ENCODE measurements at regions not wholly inside any gene's neighbourhood (a gene's known extent, or its start where the extent isn't known, plus 50 kb on each side); places are given as distances from the start of the nearest gene placed in this dataset.

DNA sequence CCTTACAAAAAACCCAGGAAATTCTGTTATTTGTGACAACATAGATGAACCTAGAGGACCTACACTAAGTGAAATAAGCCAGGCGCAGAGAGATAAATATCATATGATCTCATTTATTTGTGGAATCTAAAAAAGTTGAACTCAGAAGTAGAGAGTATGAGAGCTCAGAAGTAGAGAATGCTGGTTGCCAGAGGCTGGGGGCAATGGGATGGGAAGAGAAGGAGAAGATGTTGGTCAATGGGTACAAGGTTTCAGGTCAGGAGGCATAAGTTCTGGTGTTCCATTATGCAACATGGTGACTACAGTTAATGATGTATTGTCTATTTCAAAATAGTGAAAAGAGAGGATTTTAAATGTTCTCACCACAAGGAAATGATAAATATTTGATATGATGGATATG, 259.1 kb upstream of the POU3F1 start:
- no peak overlapping the region for H3K9ac ChIP-seq (replicated peaks; ENCODE audit: extremely low read depth, insufficient read depth, low read length)
- H2AFZ ChIP-seq (ENCODE audit: low read depth, low read length), result no peak overlapping the region
- no peak for TF ChIP-seq MYC (IDR thresholded peaks at IDR 0.05; ENCODE audit: low read depth, low read length)
- no peak for TF ChIP-seq FOS (IDR thresholded peaks at IDR 0.05; ENCODE audit: borderline replicate concordance, insufficient read depth, low read length)
- no peak for TF ChIP-seq POLR2A (IDR thresholded peaks at IDR 0.05; ENCODE audit: low read depth, low read length)
- TF ChIP-seq EZH2 (IDR thresholded peaks at IDR 0.05; ENCODE audit: borderline replicate concordance, low read depth, low read length, severe bottlenecking), result no peak
- TF ChIP-seq, protein P1, sequence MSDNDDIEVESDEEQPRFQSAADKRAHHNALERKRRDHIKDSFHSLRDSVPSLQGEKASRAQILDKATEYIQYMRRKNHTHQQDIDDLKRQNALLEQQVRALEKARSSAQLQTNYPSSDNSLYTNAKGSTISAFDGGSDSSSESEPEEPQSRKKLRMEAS (IDR thresholded peaks at IDR 0.05; ENCODE audit: insufficient read depth, insufficient read length), result no peak
- TF ChIP-seq, protein P2, sequence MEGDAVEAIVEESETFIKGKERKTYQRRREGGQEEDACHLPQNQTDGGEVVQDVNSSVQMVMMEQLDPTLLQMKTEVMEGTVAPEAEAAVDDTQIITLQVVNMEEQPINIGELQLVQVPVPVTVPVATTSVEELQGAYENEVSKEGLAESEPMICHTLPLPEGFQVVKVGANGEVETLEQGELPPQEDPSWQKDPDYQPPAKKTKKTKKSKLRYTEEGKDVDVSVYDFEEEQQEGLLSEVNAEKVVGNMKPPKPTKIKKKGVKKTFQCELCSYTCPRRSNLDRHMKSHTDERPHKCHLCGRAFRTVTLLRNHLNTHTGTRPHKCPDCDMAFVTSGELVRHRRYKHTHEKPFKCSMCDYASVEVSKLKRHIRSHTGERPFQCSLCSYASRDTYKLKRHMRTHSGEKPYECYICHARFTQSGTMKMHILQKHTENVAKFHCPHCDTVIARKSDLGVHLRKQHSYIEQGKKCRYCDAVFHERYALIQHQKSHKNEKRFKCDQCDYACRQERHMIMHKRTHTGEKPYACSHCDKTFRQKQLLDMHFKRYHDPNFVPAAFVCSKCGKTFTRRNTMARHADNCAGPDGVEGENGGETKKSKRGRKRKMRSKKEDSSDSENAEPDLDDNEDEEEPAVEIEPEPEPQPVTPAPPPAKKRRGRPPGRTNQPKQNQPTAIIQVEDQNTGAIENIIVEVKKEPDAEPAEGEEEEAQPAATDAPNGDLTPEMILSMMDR (IDR thresholded peaks at IDR 0.05; ENCODE audit: extremely low read depth in 1 of 2, insufficient read depth in 1 of 2, low read depth in 1 of 2, low read length in 2 of 2), result no peak
- TF ChIP-seq POLR2AphosphoS5 (IDR thresholded peaks at IDR 0.05; ENCODE audit: insufficient read depth, low read depth, low read length), result no peak
- no peak for TF ChIP-seq JUN (IDR thresholded peaks at IDR 0.05; ENCODE audit: borderline replicate concordance, insufficient read depth, insufficient read length, low read depth)
- no peak for TF ChIP-seq GATA2 (IDR thresholded peaks at IDR 0.05; ENCODE audit: insufficient read depth, insufficient read length, low read depth, low read length)
- intact Hi-C loops (cut with micrococcal nuclease) (no loop called here), dilution Hi-C loops (cut with MboI; ENCODE audit: extremely low pct_ligation_motif_present, low sequenced_read_pairs) (no loop called here)
- peaks cover 0 to 3% of the 10 kb centered on the region in 2 experiments for H3K27me3 ChIP-seq (ENCODE audit: control insufficient read depth in 2 of 2, insufficient read depth in 2 of 2, low read length in 2 of 2)
- H3K9me1 ChIP-seq (replicated peaks; ENCODE audit: control insufficient read depth, extremely low read depth, insufficient read depth, low read length), result no peaks in the 10 kb centered on the region
- H3K4me1 ChIP-seq (ENCODE audit: control insufficient read depth, extremely low read depth, insufficient read depth, low read length), result no peaks in the 10 kb centered on the region
- no peak overlapping the region for H3K4me3 ChIP-seq (replicated peaks in 1 of 3; ENCODE audit: insufficient read depth in 1 of 3, low read depth in 1 of 3, low read length in 3 of 3)
- CTCF ChIA-PET, result no interaction called here
- H4K20me1 ChIP-seq (replicated peaks; ENCODE audit: control insufficient read depth, extremely low read depth, insufficient read depth, low read length), result no peaks in the 10 kb centered on the region
- no TSS peak for BruUV-seq (replicated peaks)
- no peaks in the 10 kb centered on the region for H3K79me2 ChIP-seq (ENCODE audit: control insufficient read depth, insufficient read depth, low read length)
- POLR2A ChIA-PET, result no interaction called here
- H3K4me2 ChIP-seq (ENCODE audit: insufficient read depth, low read length), result no peak overlapping the region
- H3K27ac ChIP-seq (ENCODE audit: insufficient read depth, low read depth, low read length), result no peak overlapping the region
- DNase-seq (ENCODE audit: low read depth, low spot score) (no peak), FAIRE-seq (no peak)
- H3K36me3 ChIP-seq (ENCODE audit: control insufficient read depth in 2 of 2, extremely low read depth in 1 of 2, insufficient read depth in 2 of 2, low read length in 2 of 2), result no peaks in the 10 kb centered on the region
- no peaks in the 10 kb centered on the region for H3K9me3 ChIP-seq (replicated peaks; ENCODE audit: control insufficient read depth, insufficient read depth, low read length)
